Tibial nerve (tissue), 3 donors: ENCODE measurements at regions not wholly inside any gene's neighbourhood (a gene's known extent, or its start where the extent isn't known, plus 50 kb on each side); places are given as distances from the start of the nearest gene placed in this dataset.

Experiments
- CTCF ChIP-seq, 5 experiments: fragments of 200-600 bp in 3 of 5; fragments of 450-650 bp in 2 of 5; sonication (generic) in 3 of 5; IDR thresholded peaks; one replicate each; pipeline ENCODE4 v1.5.1; 2016 to 2019; ENCODE audit warnings: antibody characterized with exemption in 5 of 5, mild to moderate bottlenecking in 3 of 5, moderate library complexity in 2 of 5
- POLR2A ChIP-seq, 2 donors: fragments of 450-650 bp; IDR thresholded peaks; one replicate each; pipeline ENCODE4 v1.6.1; 2017; ENCODE audit warnings: antibody characterized with exemption in 2 of 2, mild to moderate bottlenecking in 2 of 2, moderate library complexity in 2 of 2

GRCh38 chr18:28669165-28669564 lies 492.2 kb upstream of the CDH2 start:
- no peak for TF ChIP-seq CTCF (IDR thresholded peaks at IDR 0.05)
- no peak for TF ChIP-seq POLR2A (IDR thresholded peaks at IDR 0.05)
